H9 (cell line): ENCODE measurements at regions not wholly inside any gene's neighbourhood (a gene's known extent, or its start where the extent isn't known, plus 50 kb on each side); places are given as distances from the start of the nearest gene placed in this dataset.
A peak's percentile ranks its signal among the peaks of the same experiment; 100 is the strongest.

Experiments used
- DNase-seq: peaks from one replicate; pipeline ENCODE4 v3.0.0-alpha.2; 2017
- H2AFZ ChIP-seq: one replicate; pipeline ENCODE4 v1.6.1; 2013; ENCODE audit warnings: mild to moderate bottlenecking, low read length, control low read depth, moderate library complexity
- H2AK5ac ChIP-seq: 2 replicates; pipeline ENCODE4 v1.6.1; 2013; ENCODE audit warnings: low read length, control low read depth, mixed read lengths; ENCODE audit not compliant: insufficient read length
- H2BK120ac ChIP-seq: one replicate; pipeline ENCODE4 v1.6.1; 2013; ENCODE audit warnings: low read depth, mild to moderate bottlenecking, low read length, control low read depth, inconsistent platforms; ENCODE audit not compliant: poor library complexity, severe bottlenecking
- H2BK12ac ChIP-seq: 2 replicates; pipeline ENCODE4 v1.6.1; 2013; ENCODE audit warnings: low read length, control low read depth, mixed read lengths, low read depth; ENCODE audit not compliant: insufficient read length
- H2BK15ac ChIP-seq: 2 replicates; pipeline ENCODE4 v1.6.1; 2013; ENCODE audit warnings: low read depth, low read length, control low read depth
- H2BK20ac ChIP-seq: one replicate; pipeline ENCODE4 v1.6.1; 2013; ENCODE audit warnings: low read depth, mild to moderate bottlenecking, low read length, control low read depth, inconsistent platforms; ENCODE audit not compliant: poor library complexity, severe bottlenecking
- H2BK5ac ChIP-seq: 2 replicates; pipeline ENCODE4 v1.6.1; 2013; ENCODE audit warnings: low read length, control low read depth, mixed read lengths; ENCODE audit not compliant: insufficient read length
- H3K14ac ChIP-seq: 2 replicates; pipeline ENCODE4 v1.6.1; 2013; ENCODE audit warnings: low read length, control low read depth; ENCODE audit not compliant: insufficient read depth
- H3K18ac ChIP-seq: 2 replicates; pipeline ENCODE4 v1.6.1; 2013; ENCODE audit warnings: low read depth, mild to moderate bottlenecking, mixed read lengths, low read length, control low read depth; ENCODE audit not compliant: insufficient read length
- H3K23ac ChIP-seq: 2 replicates; pipeline ENCODE4 v1.6.1; 2013; ENCODE audit warnings: low read length, control low read depth, mixed read lengths, low read depth; ENCODE audit not compliant: insufficient read length
- H3K23me2 ChIP-seq: 2 replicates; pipeline ENCODE4 v1.6.1; 2013; ENCODE audit warnings: low read depth, mild to moderate bottlenecking, mixed read lengths, low read length, control low read depth; ENCODE audit not compliant: insufficient read length, poor library complexity, severe bottlenecking
- H3K27ac ChIP-seq: 2 replicates; pipeline ENCODE4 v1.5.1; 2013; ENCODE audit warnings: low read length, control low read depth, mixed read lengths, low read depth; ENCODE audit not compliant: insufficient read length
- H3K27me3 ChIP-seq: 2 replicates; pipeline ENCODE4 v1.6.1; 2013; ENCODE audit warnings: low read length, control low read depth, inconsistent platforms; ENCODE audit not compliant: insufficient read depth
- H3K4ac ChIP-seq: 2 replicates; pipeline ENCODE4 v1.6.1; 2013; ENCODE audit warnings: low read depth, mild to moderate bottlenecking, control low read depth, inconsistent platforms, low read length, moderate library complexity
- H3K4me1 ChIP-seq: 2 replicates; pipeline ENCODE4 v1.6.1; 2013; ENCODE audit warnings: low read length, control low read depth, inconsistent platforms; ENCODE audit not compliant: insufficient read depth
- H3K4me2 ChIP-seq: 2 replicates; pipeline ENCODE4 v1.6.1; 2013; ENCODE audit warnings: low read length, control low read depth, mixed read lengths; ENCODE audit not compliant: insufficient read length, insufficient read depth
- H3K56ac ChIP-seq: 2 replicates; pipeline ENCODE4 v1.6.1; 2013; ENCODE audit warnings: low read depth, mild to moderate bottlenecking, mixed read lengths, low read length, control low read depth; ENCODE audit not compliant: insufficient read length
- H3K79me1 ChIP-seq: 2 replicates; pipeline ENCODE4 v1.6.1; 2013; ENCODE audit warnings: low read depth, mild to moderate bottlenecking, moderate library complexity, low read length, control low read depth, inconsistent platforms; ENCODE audit not compliant: insufficient read depth, poor library complexity, severe bottlenecking
- H3K79me2 ChIP-seq: 2 replicates; pipeline ENCODE4 v1.6.1; 2013; ENCODE audit warnings: low read length, control low read depth, inconsistent platforms; ENCODE audit not compliant: insufficient read depth
- H3K9ac ChIP-seq: 2 replicates; pipeline ENCODE4 v1.6.1; 2013; ENCODE audit warnings: low read length, control low read depth, mixed read lengths; ENCODE audit not compliant: insufficient read length; ENCODE audit errors: extremely low read depth
- H3K9me3 ChIP-seq: one replicate; pipeline ENCODE4 v1.6.1; 2013; ENCODE audit warnings: low read depth, low read length, inconsistent platforms; ENCODE audit not compliant: control insufficient read depth
- H3T11ph ChIP-seq: one replicate; pipeline ENCODE4 v1.6.1; 2013; ENCODE audit warnings: mild to moderate bottlenecking, low read length, control low read depth, inconsistent platforms
- H4K20me1 ChIP-seq: one replicate; pipeline ENCODE4 v1.6.1; 2013; ENCODE audit not compliant: control insufficient read depth, insufficient read length, insufficient read depth
- H4K5ac ChIP-seq: 2 replicates; pipeline ENCODE4 v1.6.1; 2013; ENCODE audit warnings: low read depth, mild to moderate bottlenecking, mixed read lengths, low read length, control low read depth; ENCODE audit not compliant: insufficient read length
- H4K8ac ChIP-seq: replicated peaks from 2 replicates; pipeline ENCODE4 v1.6.1; 2013; ENCODE audit warnings: low read length, control low read depth, mixed read lengths, low read depth; ENCODE audit not compliant: insufficient read length
- H4K91ac ChIP-seq: 2 replicates; pipeline ENCODE4 v1.6.1; 2013; ENCODE audit warnings: low read depth, mild to moderate bottlenecking, moderate library complexity, mixed read lengths, low read length, control low read depth; ENCODE audit not compliant: insufficient read length
- H3K27ac Mint-ChIP-seq, 3 experiments: 2 replicates in 2 of 3; 3 replicates in 1 of 3; pipeline ENCODE4 v1.8.0; 2020 to 2021; ENCODE audit warnings: mixed read lengths in 3 of 3, mild to moderate bottlenecking in 1 of 3, moderate library complexity in 1 of 3
- H3K27me3 Mint-ChIP-seq: 2 replicates; pipeline ENCODE4 v1.8.0; 2021; ENCODE audit warnings: low read depth, mild to moderate bottlenecking, moderate library complexity, mixed read lengths
- H3K36me3 Mint-ChIP-seq, 3 experiments: 2 replicates in 2 of 3; 3 replicates in 1 of 3; pipeline ENCODE4 v1.8.0; 2020 to 2021; ENCODE audit warnings: low read depth in 3 of 3, mixed read lengths in 3 of 3; ENCODE audit not compliant: insufficient read depth in 1 of 3
- H3K4me1 Mint-ChIP-seq, 2 experiments: 2 replicates each; pipeline ENCODE4 v1.8.0; 2020; ENCODE audit warnings: mixed read lengths in 2 of 2
- H3K4me3 Mint-ChIP-seq, 2 experiments: 2 replicates in 1 of 2; 3 replicates in 1 of 2; pipeline ENCODE4 v1.8.0; 2020 to 2021; ENCODE audit warnings: mild to moderate bottlenecking in 2 of 2, mixed read lengths in 2 of 2, moderate library complexity in 1 of 2
- H3K9me3 Mint-ChIP-seq, 2 experiments: 2 replicates in 1 of 2; 3 replicates in 1 of 2; pipeline ENCODE4 v1.8.0; 2020; ENCODE audit warnings: mild to moderate bottlenecking in 2 of 2, mixed read lengths in 2 of 2, moderate library complexity in 1 of 2
- CTCF ChIP-seq: fragments of 200-600 bp; sonication (generic); conservative IDR thresholded peaks from 3 replicates; pipeline ENCODE4 v1.8.0; 2021; ENCODE audit warnings: antibody characterized with exemption, mild to moderate bottlenecking
- WGBS: extraction: QIAGEN DNeasy Blood & Tissue Kit; methylation state at CpG from one replicate; pipeline ENCODE4 v1.1.7; 2013; ENCODE audit warnings: missing lambda C conversion rate, low lambda C conversion rate, mixed read lengths; ENCODE audit not compliant: insufficient read length; ENCODE audit errors: extremely low coverage; 5-methylcytosine and 5-hydroxymethylcytosine counted together

- no peaks in the 10 kb centered on the region for H3K79me1 ChIP-seq
- no peak overlapping the region for H2AK5ac ChIP-seq
- H4K8ac ChIP-seq: no peak overlapping the region
- Mint-ChIP-seq H3K9me3 (no peaks in the 10 kb centered on the region; a peak in 1 of 5 replicates), H3K4me1 (peaks cover 27 to 74% of the 10 kb centered on the region in 2 experiments), H3K4me3 (no peak overlapping the region), H3K36me3 (no peaks in the 10 kb centered on the region), H3K27ac (no peak overlapping the region), H3K27me3 (peaks cover 5% of the 10 kb centered on the region)
- H2BK120ac ChIP-seq: no peak overlapping the region
- no peak overlapping the region for H4K91ac ChIP-seq
- no peak overlapping the region for H3K56ac ChIP-seq
- H3K27me3 ChIP-seq: no peaks in the 10 kb centered on the region
- no peak overlapping the region for H3K14ac ChIP-seq
- H3K4ac ChIP-seq: no peak overlapping the region
- no peaks in the 10 kb centered on the region for H3K79me2 ChIP-seq
- peak; percentile 69 for DNase-seq
- no peaks in the 10 kb centered on the region for H3K9me3 ChIP-seq
- no peaks in the 10 kb centered on the region for H3K4me1 ChIP-seq
- no peak overlapping the region for H3K4me2 ChIP-seq
- no peak overlapping the region for H3K9ac ChIP-seq
- H3K23me2 ChIP-seq: no peaks in the 10 kb centered on the region
- no peaks in the 10 kb centered on the region for H4K20me1 ChIP-seq
- H3K27ac ChIP-seq: no peak overlapping the region
- no peak overlapping the region for H3K18ac ChIP-seq
- WGBS: no CpG with 5 or more reads among the region's 11 CpGs
- H2BK15ac ChIP-seq: no peak overlapping the region
- no peak overlapping the region for H4K5ac ChIP-seq
- H2BK5ac ChIP-seq: no peak overlapping the region
- H2AFZ ChIP-seq: no peak overlapping the region
- no peak overlapping the region for H2BK12ac ChIP-seq
- no peak overlapping the region for H3K23ac ChIP-seq
- no peak overlapping the region for H2BK20ac ChIP-seq
- no peak overlapping the region for H3T11ph ChIP-seq
- no peak for TF ChIP-seq CTCF
Observed at GRCh38 chr1:22250724-22251123, 107.8 kb upstream of the WNT4 start.
